ENCODE measurements at regions not wholly inside any gene's neighbourhood (a gene's known extent, or its start where the extent isn't known, plus 50 kb on each side); places are given as distances from the start of the nearest gene placed in this dataset.

DNA sequence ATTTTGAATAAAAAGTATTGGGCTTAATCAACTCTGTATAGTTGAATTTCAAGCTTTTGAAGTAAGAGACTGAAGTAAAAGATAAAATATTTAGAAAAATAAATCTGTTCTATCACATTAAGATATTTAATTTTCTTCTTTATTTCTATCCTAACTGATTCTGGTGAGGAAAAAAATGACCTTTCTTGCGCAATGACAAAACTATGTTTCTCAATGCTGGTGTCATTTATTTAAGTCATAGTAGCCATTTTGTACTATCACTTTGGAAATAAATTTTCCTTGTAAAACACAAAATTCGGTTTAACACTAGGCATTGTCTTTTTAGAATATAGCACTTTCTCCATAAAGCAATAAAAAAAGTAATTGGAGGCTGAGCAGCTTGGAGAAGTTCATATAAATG lies 728.0 kb downstream of the CDH9 start:
- TF ChIP-seq SMC3 (IDR thresholded peaks at IDR 0.05; ENCODE audit: low read depth, low read length) (no peak), POLR2A (IDR thresholded peaks at IDR 0.05; ENCODE audit: low read depth, low read length) (no peak)

Data from IMR-90 (cell line).